Keratinocyte (primary cell): ENCODE measurements at regions not wholly inside any gene's neighbourhood (a gene's known extent, or its start where the extent isn't known, plus 50 kb on each side); places are given as distances from the start of the nearest gene placed in this dataset.

Experiments used
- DNase-seq: peaks from one replicate; pipeline ENCODE4 v3.0.0-alpha.2; 2011; ENCODE audit warnings: low read depth, missing footprints, low spot score
- FAIRE-seq: peaks from 2 replicates; lab custom pipeline; 2011; peaks lifted over from hg19 to GRCh38; lab: Jason Lieb, UNC
- H2AFZ ChIP-seq: 2 replicates; pipeline ENCODE4 v1.6.0; 2012; ENCODE audit warnings: low read length, control low read depth, inconsistent platforms; ENCODE audit not compliant: control insufficient read depth
- H3K27ac ChIP-seq: 2 replicates; pipeline ENCODE4 v1.5.1; 2011; ENCODE audit warnings: low read length; ENCODE audit not compliant: control insufficient read depth, insufficient read depth
- H3K27me3 ChIP-seq: 3 replicates; pipeline ENCODE4 v1.6.0; 2011; ENCODE audit warnings: low read length; ENCODE audit not compliant: control insufficient read depth, insufficient read depth; ENCODE audit errors: extremely low read depth
- H3K36me3 ChIP-seq, 2 experiments: 2 replicates in 1 of 2; 3 replicates in 1 of 2; pipeline ENCODE4 v1.5.1; 2011; ENCODE audit warnings: low read length in 2 of 2, mild to moderate bottlenecking in 1 of 2; ENCODE audit not compliant: control insufficient read depth in 2 of 2, insufficient read depth in 2 of 2; ENCODE audit errors: extremely low read depth in 1 of 2
- H3K4me1 ChIP-seq: 3 replicates; pipeline ENCODE4 v1.5.1; 2011; ENCODE audit warnings: low read length; ENCODE audit not compliant: control insufficient read depth, insufficient read depth; ENCODE audit errors: extremely low read depth
- H3K4me2 ChIP-seq: 3 replicates; pipeline ENCODE4 v1.6.0; 2011; ENCODE audit warnings: low read depth, low read length; ENCODE audit not compliant: control insufficient read depth, insufficient read depth; ENCODE audit errors: extremely low read depth
- H3K4me3 ChIP-seq, 3 experiments: fragments of 200-600 bp in 1 of 3; sonication (generic) in 1 of 3; 2 replicates in 2 of 3; 3 replicates in 1 of 3; pipeline ENCODE4 v1.5.1; 2011 to 2016; ENCODE audit warnings: low read length in 3 of 3, mild to moderate bottlenecking in 3 of 3, control low read depth in 2 of 3, inconsistent platforms in 1 of 3, low read depth in 1 of 3, mixed read lengths in 1 of 3, mixed run types in 1 of 3, moderate library complexity in 1 of 3; ENCODE audit not compliant: control insufficient read depth in 2 of 3, insufficient read depth in 2 of 3; ENCODE audit errors: extremely low read depth in 1 of 3
- H3K79me2 ChIP-seq: 2 replicates; pipeline ENCODE4 v1.6.0; 2012; ENCODE audit warnings: low read length; ENCODE audit not compliant: control insufficient read depth, insufficient read depth
- H3K9ac ChIP-seq: 3 replicates; pipeline ENCODE4 v1.6.0; 2011; ENCODE audit warnings: low read length; ENCODE audit not compliant: control insufficient read depth, insufficient read depth; ENCODE audit errors: extremely low read depth
- H3K9me1 ChIP-seq: 3 replicates; pipeline ENCODE4 v1.6.0; 2011; ENCODE audit warnings: low read length; ENCODE audit not compliant: control insufficient read depth, insufficient read depth; ENCODE audit errors: extremely low read depth
- H3K9me3 ChIP-seq: 2 replicates; pipeline ENCODE4 v1.5.1; 2012; ENCODE audit warnings: low read depth, low read length; ENCODE audit not compliant: control insufficient read depth
- H4K20me1 ChIP-seq: 3 replicates; pipeline ENCODE4 v1.6.0; 2011; ENCODE audit warnings: low read length; ENCODE audit not compliant: control insufficient read depth, insufficient read depth; ENCODE audit errors: extremely low read depth
- CTCF ChIP-seq, 3 experiments: IDR thresholded peaks in 1 of 3; conservative IDR thresholded peaks in 1 of 3; optimal IDR thresholded peaks in 1 of 3; 2 replicates in 2 of 3; 3 replicates in 1 of 3; pipeline versions ENCODE3 to v1.5.1; 2011; ENCODE audit warnings: low read length in 3 of 3, mild to moderate bottlenecking in 3 of 3, moderate library complexity in 2 of 3, control low read depth in 1 of 3, inconsistent platforms in 1 of 3; ENCODE audit not compliant: insufficient read depth in 2 of 3; ENCODE audit errors: extremely low read depth in 1 of 3
- EZH2 ChIP-seq: IDR thresholded peaks from one replicate; pipeline ENCODE4 v1.6.1; 2012; ENCODE audit warnings: inconsistent platforms, mild to moderate bottlenecking, low read length, moderate library complexity
- dilution Hi-C: fragments of 300-500 bp; cut with MboI; formaldehyde crosslinking; loops from one replicate; pipeline ENCODE4 v1.7.0; 2020; ENCODE audit warnings: low sequenced_read_pairs; ENCODE audit not compliant: extremely low pct_ligation_motif_present

DNA sequence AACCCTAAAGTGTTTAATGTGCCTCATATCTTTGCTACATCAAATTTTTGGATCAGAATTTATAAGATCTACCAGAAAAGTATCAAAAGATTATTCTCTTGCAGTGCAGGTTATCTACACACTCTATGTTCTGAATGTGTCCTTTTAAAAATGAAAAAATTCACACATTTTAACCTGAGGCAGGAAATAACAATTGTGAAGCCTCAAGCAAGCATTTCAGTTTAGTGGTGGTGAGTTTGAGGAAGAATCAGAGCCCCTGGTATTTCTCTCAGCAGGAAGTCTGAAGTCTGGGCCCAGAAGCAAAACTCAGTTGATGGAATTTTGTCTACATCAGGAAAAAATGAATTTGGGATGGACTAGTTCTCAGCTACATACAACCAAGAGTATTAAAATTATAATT is 137.0 kb upstream of the PZP start:
- Histone ChIP-seq H2AFZ (no peak overlapping the region), H3K9me3 (no peaks in the 10 kb centered on the region), H3K9ac (no peak overlapping the region), H3K27me3 (no peaks in the 10 kb centered on the region), H4K20me1 (no peaks in the 10 kb centered on the region), H3K4me3 (no peak overlapping the region), H3K4me2 (no peak overlapping the region), H3K79me2 (no peaks in the 10 kb centered on the region), H3K36me3 (no peaks in the 10 kb centered on the region), H3K4me1 (peaks cover 14% of the 10 kb centered on the region), H3K27ac (no peak overlapping the region), H3K9me1 (no peaks in the 10 kb centered on the region)
- DNase-seq (no peak), FAIRE-seq (no peak)
- no peak for TF ChIP-seq CTCF (optimal IDR thresholded peaks at IDR 0.05 in 1 of 3, IDR thresholded peaks at IDR 0.05 in 1 of 3, conservative IDR thresholded peaks at IDR 0.05 in 1 of 3; ENCODE audit: extremely low read depth in 1 of 3, insufficient read depth in 2 of 3, low read length in 3 of 3)
- TF ChIP-seq EZH2, result no peak
- dilution Hi-C loops, result no loop called here

- Histone ChIP-seq H2AFZ (no peak overlapping the region), H3K4me1 (peaks cover 14% of the 10 kb centered on the region), H3K9me3 (no peaks in the 10 kb centered on the region), H3K36me3 (no peaks in the 10 kb centered on the region), H3K4me2 (no peak overlapping the region), H3K27me3 (no peaks in the 10 kb centered on the region), H3K9ac (no peak overlapping the region), H3K9me1 (no peaks in the 10 kb centered on the region), H3K4me3 (no peak overlapping the region), H3K27ac (no peak overlapping the region), H4K20me1 (no peaks in the 10 kb centered on the region), H3K79me2 (no peaks in the 10 kb centered on the region)
- FAIRE-seq, result no peak
- TF ChIP-seq CTCF (optimal IDR thresholded peaks at IDR 0.05 in 1 of 3, IDR thresholded peaks at IDR 0.05 in 1 of 3, conservative IDR thresholded peaks at IDR 0.05 in 1 of 3; ENCODE audit: extremely low read depth in 1 of 3, insufficient read depth in 2 of 3, low read length in 3 of 3) (no peak), EZH2 (no peak)
- dilution Hi-C loops, result no loop called here
- DNase-seq, result no peak
These were observed 136.3 kb upstream of the PZP start for GRCh38 chr12:9344541-9344940.
